ENCODE measurements at regions not wholly inside any gene's neighbourhood (a gene's known extent, or its start where the extent isn't known, plus 50 kb on each side); places are given as distances from the start of the nearest gene placed in this dataset.

GRCh38 chr7:25408012-25408687, 179.9 kb upstream of the NPVF start:
- no peaks in the 10 kb centered on the region for H3K4me1 ChIP-seq (ENCODE audit: control insufficient read depth, insufficient read depth, low read length)
- no peak overlapping the region for H3K9ac ChIP-seq (ENCODE audit: low read depth, low read length)
- no peaks in the 10 kb centered on the region for H3K36me3 ChIP-seq (ENCODE audit: control insufficient read depth, insufficient read depth, low read length)
- H3K9me3 ChIP-seq (ENCODE audit: control insufficient read depth, insufficient read depth, low read length), result no peaks in the 10 kb centered on the region
- no peaks in the 10 kb centered on the region for H3K27me3 ChIP-seq (ENCODE audit: control insufficient read depth, insufficient read depth, low read length)
- H3K4me3 ChIP-seq (ENCODE audit: low read depth, low read length), result no peak overlapping the region

GRCh38 chr7:25408876-25409275, 180.6 kb upstream of the NPVF start:
- Histone ChIP-seq H3K4me3 (ENCODE audit: low read depth, low read length) (no peak overlapping the region), H3K27me3 (ENCODE audit: control insufficient read depth, insufficient read depth, low read length) (no peaks in the 10 kb centered on the region), H3K4me1 (ENCODE audit: control insufficient read depth, insufficient read depth, low read length) (no peaks in the 10 kb centered on the region), H3K9ac (ENCODE audit: low read depth, low read length) (no peak overlapping the region), H3K36me3 (ENCODE audit: control insufficient read depth, insufficient read depth, low read length) (no peaks in the 10 kb centered on the region), H3K9me3 (ENCODE audit: control insufficient read depth, insufficient read depth, low read length) (no peaks in the 10 kb centered on the region)

GRCh38 chr7:25409897-25410636, 181.8 kb upstream of the NPVF start:
- Histone ChIP-seq H3K36me3 (ENCODE audit: control insufficient read depth, insufficient read depth, low read length) (no peaks in the 10 kb centered on the region), H3K9ac (ENCODE audit: low read depth, low read length) (no peak overlapping the region), H3K4me3 (ENCODE audit: low read depth, low read length) (no peak overlapping the region), H3K4me1 (ENCODE audit: control insufficient read depth, insufficient read depth, low read length) (no peaks in the 10 kb centered on the region), H3K9me3 (ENCODE audit: control insufficient read depth, insufficient read depth, low read length) (no peaks in the 10 kb centered on the region), H3K27me3 (ENCODE audit: control insufficient read depth, insufficient read depth, low read length) (no peaks in the 10 kb centered on the region)

- no peak overlapping the region for H3K9ac ChIP-seq (ENCODE audit: low read depth, low read length)
- no peak overlapping the region for H3K4me3 ChIP-seq (ENCODE audit: low read depth, low read length)
- H3K36me3 ChIP-seq (ENCODE audit: control insufficient read depth, insufficient read depth, low read length), result no peaks in the 10 kb centered on the region
- no peaks in the 10 kb centered on the region for H3K9me3 ChIP-seq (ENCODE audit: control insufficient read depth, insufficient read depth, low read length)
- H3K4me1 ChIP-seq (ENCODE audit: control insufficient read depth, insufficient read depth, low read length), result peaks cover 5% of the 10 kb centered on the region
- no peaks in the 10 kb centered on the region for H3K27me3 ChIP-seq (ENCODE audit: control insufficient read depth, insufficient read depth, low read length)
These were observed 192.5 kb upstream of the NPVF start for GRCh38 chr7:25420771-25421170.

GRCh38 chr7:25424113-25424512, 195.8 kb upstream of the NPVF start:
- no peaks in the 10 kb centered on the region for H3K27me3 ChIP-seq (ENCODE audit: control insufficient read depth, insufficient read depth, low read length)
- no peak overlapping the region for H3K4me3 ChIP-seq (ENCODE audit: low read depth, low read length)

GRCh38 chr7:25424855-25425254, 196.6 kb upstream of the NPVF start:
- Histone ChIP-seq H3K4me1 (ENCODE audit: control insufficient read depth, insufficient read depth, low read length) (peaks cover 8% of the 10 kb centered on the region), H3K4me3 (ENCODE audit: low read depth, low read length) (no peak overlapping the region), H3K9me3 (ENCODE audit: control insufficient read depth, insufficient read depth, low read length) (no peaks in the 10 kb centered on the region), H3K27me3 (ENCODE audit: control insufficient read depth, insufficient read depth, low read length) (no peaks in the 10 kb centered on the region), H3K9ac (ENCODE audit: low read depth, low read length) (no peak overlapping the region), H3K36me3 (ENCODE audit: control insufficient read depth, insufficient read depth, low read length) (no peaks in the 10 kb centered on the region)

More at GRCh38 chr7:25424113-25424512, 195.8 kb upstream of the NPVF start:
- H3K9me3 ChIP-seq (ENCODE audit: control insufficient read depth, insufficient read depth, low read length), result no peaks in the 10 kb centered on the region
- H3K4me1 ChIP-seq (ENCODE audit: control insufficient read depth, insufficient read depth, low read length), result peaks cover 5% of the 10 kb centered on the region
- no peak overlapping the region for H3K9ac ChIP-seq (ENCODE audit: low read depth, low read length)
- no peaks in the 10 kb centered on the region for H3K36me3 ChIP-seq (ENCODE audit: control insufficient read depth, insufficient read depth, low read length)

- no peaks in the 10 kb centered on the region for H3K36me3 ChIP-seq (ENCODE audit: control insufficient read depth, insufficient read depth, low read length)
- no peaks in the 10 kb centered on the region for H3K27me3 ChIP-seq (ENCODE audit: control insufficient read depth, insufficient read depth, low read length)
- H3K4me1 ChIP-seq (ENCODE audit: control insufficient read depth, insufficient read depth, low read length), result peaks cover 8% of the 10 kb centered on the region
- H3K9me3 ChIP-seq (ENCODE audit: control insufficient read depth, insufficient read depth, low read length), result no peaks in the 10 kb centered on the region
- H3K4me3 ChIP-seq (ENCODE audit: low read depth, low read length), result no peak overlapping the region
- no peak overlapping the region for H3K9ac ChIP-seq (ENCODE audit: low read depth, low read length)
These were observed 199.4 kb upstream of the NPVF start for GRCh38 chr7:25427721-25428120.

GRCh38 chr7:25429731-25430130, 201.4 kb upstream of the NPVF start:
- Histone ChIP-seq H3K9me3 (ENCODE audit: control insufficient read depth, insufficient read depth, low read length) (no peaks in the 10 kb centered on the region), H3K36me3 (ENCODE audit: control insufficient read depth, insufficient read depth, low read length) (no peaks in the 10 kb centered on the region), H3K9ac (ENCODE audit: low read depth, low read length) (no peak overlapping the region), H3K27me3 (ENCODE audit: control insufficient read depth, insufficient read depth, low read length) (no peaks in the 10 kb centered on the region), H3K4me1 (ENCODE audit: control insufficient read depth, insufficient read depth, low read length) (peaks cover 2% of the 10 kb centered on the region), H3K4me3 (ENCODE audit: low read depth, low read length) (no peak overlapping the region)

GRCh38 chr7:25430200-25430931, 202.1 kb upstream of the NPVF start:
- no peak overlapping the region for H3K9ac ChIP-seq (ENCODE audit: low read depth, low read length)
- peaks cover 2% of the 10 kb centered on the region for H3K4me1 ChIP-seq (ENCODE audit: control insufficient read depth, insufficient read depth, low read length)
- no peaks in the 10 kb centered on the region for H3K27me3 ChIP-seq (ENCODE audit: control insufficient read depth, insufficient read depth, low read length)

GRCh38 chr7:25431956-25432450, 203.7 kb upstream of the NPVF start:
- Histone ChIP-seq H3K9me3 (ENCODE audit: control insufficient read depth, insufficient read depth, low read length) (no peaks in the 10 kb centered on the region), H3K27me3 (ENCODE audit: control insufficient read depth, insufficient read depth, low read length) (no peaks in the 10 kb centered on the region), H3K4me3 (ENCODE audit: low read depth, low read length) (no peak overlapping the region), H3K36me3 (ENCODE audit: control insufficient read depth, insufficient read depth, low read length) (no peaks in the 10 kb centered on the region), H3K9ac (ENCODE audit: low read depth, low read length) (no peak overlapping the region), H3K4me1 (ENCODE audit: control insufficient read depth, insufficient read depth, low read length) (peaks cover 2% of the 10 kb centered on the region)

More at GRCh38 chr7:25430200-25430931, 202.1 kb upstream of the NPVF start:
- H3K9me3 ChIP-seq (ENCODE audit: control insufficient read depth, insufficient read depth, low read length), result no peaks in the 10 kb centered on the region
- H3K36me3 ChIP-seq (ENCODE audit: control insufficient read depth, insufficient read depth, low read length), result no peaks in the 10 kb centered on the region
- H3K4me3 ChIP-seq (ENCODE audit: low read depth, low read length), result no peak overlapping the region

GRCh38 chr7:25432807-25433206, 204.5 kb upstream of the NPVF start:
- Histone ChIP-seq H3K4me3 (ENCODE audit: low read depth, low read length) (no peak overlapping the region), H3K9ac (ENCODE audit: low read depth, low read length) (no peak overlapping the region), H3K9me3 (ENCODE audit: control insufficient read depth, insufficient read depth, low read length) (no peaks in the 10 kb centered on the region), H3K27me3 (ENCODE audit: control insufficient read depth, insufficient read depth, low read length) (no peaks in the 10 kb centered on the region), H3K4me1 (ENCODE audit: control insufficient read depth, insufficient read depth, low read length) (peaks cover 2% of the 10 kb centered on the region), H3K36me3 (ENCODE audit: control insufficient read depth, insufficient read depth, low read length) (no peaks in the 10 kb centered on the region)

Data from iPS-15b (cell line).